Neural progenitor cell (in vitro differentiated cells): ENCODE measurements at regions not wholly inside any gene's neighbourhood (a gene's known extent, or its start where the extent isn't known, plus 50 kb on each side); places are given as distances from the start of the nearest gene placed in this dataset.
"Not testable (repeated sequence)": the region's sequence is repeated elsewhere in the genome, so short reads cannot be mapped to it uniquely, and the experiment has no call there.

Experiments used
- DNase-seq: peaks from one replicate; pipeline ENCODE4 v3.0.0-alpha.2; 2016; ENCODE audit warnings: low spot score
- H2AFZ ChIP-seq: fragments of 200-600 bp; sonication (generic); replicated peaks from 2 replicates; pipeline ENCODE4 v1.6.1; 2016; ENCODE audit warnings: antibody characterized with exemption
- H3F3A ChIP-seq: fragments of 200-600 bp; sonication (generic); 2 replicates; pipeline ENCODE4 v1.6.1; 2016; ENCODE audit warnings: antibody characterized with exemption, low read depth
- H3K27ac ChIP-seq: fragments of 200-600 bp; sonication (generic); 2 replicates; pipeline ENCODE4 v1.5.1; 2016; ENCODE audit warnings: mild to moderate bottlenecking
- H3K27me3 ChIP-seq: fragments of 200-600 bp; sonication (generic); 2 replicates; pipeline ENCODE4 v1.6.1; 2016; ENCODE audit warnings: mild to moderate bottlenecking, moderate library complexity
- H3K36me3 ChIP-seq: fragments of 200-600 bp; sonication (generic); 2 replicates; pipeline ENCODE4 v1.5.1; 2016
- H3K4me1 ChIP-seq: fragments of 200-600 bp; sonication (generic); 2 replicates; pipeline ENCODE4 v1.6.1; 2016; ENCODE audit warnings: mixed run types
- H3K4me2 ChIP-seq: fragments of 200-600 bp; sonication (generic); 2 replicates; pipeline ENCODE4 v1.6.1; 2016
- H3K4me3 ChIP-seq: fragments of 200-600 bp; sonication (generic); 2 replicates; pipeline ENCODE4 v1.5.1; 2016
- H3K79me2 ChIP-seq: fragments of 200-600 bp; sonication (generic); 2 replicates; pipeline ENCODE4 v1.6.1; 2016; ENCODE audit warnings: low read depth
- H3K9ac ChIP-seq: fragments of 200-600 bp; sonication (generic); 2 replicates; pipeline ENCODE4 v1.6.1; 2016
- H3K9me3 ChIP-seq: fragments of 200-600 bp; sonication (generic); 2 replicates; pipeline ENCODE4 v1.5.1; 2016; ENCODE audit warnings: low read depth
- H4K20me1 ChIP-seq: fragments of 200-600 bp; sonication (generic); 2 replicates; pipeline ENCODE4 v1.6.1; 2016; ENCODE audit warnings: low read depth
- H3K27ac Mint-ChIP-seq: 3 replicates; pipeline ENCODE4 v1.8.0; 2021; ENCODE audit warnings: mixed read lengths
- H3K27me3 Mint-ChIP-seq: 2 replicates; pipeline ENCODE4 v1.8.0; 2022; ENCODE audit warnings: low read depth, mild to moderate bottlenecking, inconsistent platforms, moderate library complexity, mixed read lengths; ENCODE audit not compliant: insufficient read depth
- H3K36me3 Mint-ChIP-seq: 3 replicates; pipeline ENCODE4 v1.8.0; 2021; ENCODE audit warnings: mixed read lengths
- H3K4me1 Mint-ChIP-seq: 3 replicates; pipeline ENCODE4 v1.8.0; 2021; ENCODE audit warnings: mixed read lengths
- H3K4me3 Mint-ChIP-seq: 3 replicates; pipeline ENCODE4 v1.8.0; 2021; ENCODE audit warnings: mild to moderate bottlenecking, moderate library complexity, mixed read lengths
- H3K9me3 Mint-ChIP-seq: 3 replicates; pipeline ENCODE4 v1.8.0; 2020; ENCODE audit warnings: mixed read lengths
- CTCF ChIP-seq: fragments of 200-600 bp; sonication (generic); IDR thresholded peaks from 2 replicates; pipeline ENCODE4 v1.5.1; 2017; ENCODE audit warnings: antibody characterized with exemption, mild to moderate bottlenecking
- EZH2 ChIP-seq: fragments of 200-600 bp; sonication (generic); IDR thresholded peaks from 2 replicates; pipeline ENCODE4 v1.6.1; 2017; ENCODE audit warnings: antibody characterized with exemption, mild to moderate bottlenecking, moderate library complexity
- EZH2phosphoT487 ChIP-seq: fragments of 200-600 bp; sonication (generic); IDR thresholded peaks from 2 replicates; pipeline ENCODE4 v1.6.1; 2017; ENCODE audit warnings: antibody characterized with exemption

DNA sequence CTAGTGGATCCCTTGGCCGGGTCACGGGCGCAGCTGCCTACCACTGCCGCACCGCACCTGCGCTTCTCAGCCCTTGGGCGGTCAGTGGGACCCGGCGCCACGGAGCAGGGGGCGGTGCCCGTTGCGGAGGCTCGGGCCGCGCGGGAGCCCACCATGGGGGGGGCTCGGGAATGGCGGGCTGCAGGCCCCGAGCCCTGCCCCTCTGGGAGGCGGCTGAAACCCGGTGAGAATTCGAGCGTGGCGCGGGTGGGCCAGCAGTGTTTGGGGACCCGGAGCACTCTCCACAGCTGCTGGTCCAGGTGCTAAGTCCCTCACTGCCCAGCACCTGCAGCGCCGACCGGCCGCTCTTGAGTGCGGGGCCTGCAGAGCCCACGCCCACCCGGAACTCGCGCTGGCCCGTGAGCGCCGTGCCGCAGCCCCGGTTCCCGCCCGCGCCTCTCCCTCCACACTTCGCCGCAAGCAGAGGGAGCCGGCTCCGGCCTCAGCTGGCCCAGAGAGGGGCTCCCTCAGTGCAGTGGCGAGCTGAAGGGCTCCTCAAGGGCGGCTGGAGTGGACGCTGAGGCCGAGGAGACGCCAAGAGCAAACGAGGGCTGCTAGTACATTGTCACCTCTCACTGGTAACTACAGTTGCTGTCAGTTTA is 120.5 kb upstream of the TMEM170B start:
- DNase-seq = no peak
- TF ChIP-seq EZH2phosphoT487 (no peak), EZH2 (no peak), CTCF (no peak)
- no peak overlapping the region for H3K4me3 Mint-ChIP-seq
- no peak overlapping the region for H3K27ac Mint-ChIP-seq
- no peak overlapping the region for H2AFZ ChIP-seq
- H3K4me3 ChIP-seq = no peak overlapping the region
- H3K27ac ChIP-seq = no peak overlapping the region
- no peaks in the 10 kb centered on the region for H3K36me3 Mint-ChIP-seq
- H3K4me1 Mint-ChIP-seq = peaks cover 3% of the 10 kb centered on the region
- H3K4me1 ChIP-seq = peaks cover 4% of the 10 kb centered on the region
- no peaks in the 10 kb centered on the region for H3K79me2 ChIP-seq
- peaks cover 2% of the 10 kb centered on the region for H3K27me3 Mint-ChIP-seq
- H3F3A ChIP-seq = peaks cover 10% of the 10 kb centered on the region
- peaks cover 5% of the 10 kb centered on the region for H3K9me3 Mint-ChIP-seq
- no peak overlapping the region for H3K9ac ChIP-seq
- H4K20me1 ChIP-seq = no peaks in the 10 kb centered on the region
- no peak overlapping the region for H3K4me2 ChIP-seq
- no peaks in the 10 kb centered on the region for H3K9me3 ChIP-seq
- no peaks in the 10 kb centered on the region for H3K27me3 ChIP-seq
- H3K36me3 ChIP-seq = no peaks in the 10 kb centered on the region

DNA sequence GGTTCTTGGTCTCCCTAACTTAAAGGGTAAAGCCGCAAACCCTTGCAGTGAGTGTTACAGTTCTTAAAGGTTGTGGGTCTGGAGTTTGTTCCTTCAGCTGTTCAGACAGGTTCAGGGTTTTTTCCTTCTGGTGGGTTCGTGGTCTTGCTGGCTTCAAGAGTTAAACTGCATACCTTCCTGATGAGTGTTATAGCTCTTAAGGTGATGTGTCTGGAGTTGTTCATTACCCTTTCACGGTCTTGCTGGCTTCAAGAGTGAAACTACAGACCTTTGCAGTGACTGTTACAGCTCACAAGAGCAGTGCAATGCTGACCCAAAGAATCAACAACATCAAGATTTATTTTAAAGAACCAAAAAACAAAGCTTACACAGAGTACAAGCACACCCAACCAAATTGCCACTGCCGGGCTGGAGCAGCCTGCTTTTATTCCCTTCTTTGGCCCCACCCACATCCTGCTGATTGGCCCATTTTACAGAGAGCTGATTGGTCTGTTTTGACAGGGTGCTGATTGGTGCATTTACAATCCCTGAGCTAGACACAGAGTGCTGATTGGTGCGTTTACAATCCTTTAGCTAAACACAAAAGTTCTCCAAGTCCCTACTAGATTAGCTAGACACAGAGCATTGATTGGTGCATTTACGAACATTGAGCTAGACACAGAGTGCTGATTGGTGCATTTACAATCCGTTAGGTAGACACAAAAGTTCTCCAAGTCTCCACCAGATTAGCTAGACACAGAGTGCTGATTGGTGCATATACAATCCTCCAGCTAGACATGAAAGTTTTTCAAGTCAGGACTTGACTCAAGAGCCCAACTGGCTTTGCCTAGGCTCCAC is 121.2 kb upstream of the TMEM170B start:
- H3K27me3 Mint-ChIP-seq, H3K4me3 ChIP-seq, H3K27ac Mint-ChIP-seq, H2AFZ ChIP-seq, DNase-seq, H3K4me1 ChIP-seq, H3K27me3 ChIP-seq, H3K4me1 Mint-ChIP-seq, H3K36me3 Mint-ChIP-seq, H3K79me2 ChIP-seq, H3K9me3 Mint-ChIP-seq, H3K36me3 ChIP-seq, H3K4me2 ChIP-seq, H4K20me1 ChIP-seq, H3K9ac ChIP-seq, H3K4me3 Mint-ChIP-seq, H3K9me3 ChIP-seq, H3K27ac ChIP-seq: not testable (repeated sequence)
- H3F3A ChIP-seq = peaks cover 15% of the 10 kb centered on the region

DNA sequence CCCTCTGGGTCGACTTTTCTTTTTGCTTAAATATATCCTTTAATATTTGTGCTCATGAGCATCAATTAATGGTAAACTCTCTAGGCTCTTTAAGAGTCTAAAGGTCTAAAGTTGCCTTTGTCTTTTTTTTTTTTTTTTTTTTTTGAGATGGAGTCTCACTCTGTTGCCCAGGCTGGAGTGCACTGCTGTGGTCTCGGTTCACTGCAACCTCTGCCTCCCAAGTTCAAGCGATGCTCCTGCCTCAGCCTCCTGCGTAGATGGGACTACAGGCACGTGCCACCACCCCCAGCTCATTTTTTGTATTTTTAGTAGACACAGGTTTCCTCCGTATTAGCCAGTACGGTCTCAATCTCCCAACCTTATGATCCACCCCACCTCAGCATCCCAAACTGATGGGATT is 122.0 kb upstream of the TMEM170B start:
- H3F3A ChIP-seq = peaks cover 15% of the 10 kb centered on the region
- H3K4me3 ChIP-seq = no peak overlapping the region
- no peaks in the 10 kb centered on the region for H3K9me3 ChIP-seq
- H3K27me3 Mint-ChIP-seq = no peaks in the 10 kb centered on the region
- H3K36me3 ChIP-seq = no peaks in the 10 kb centered on the region
- H3K27ac ChIP-seq = no peak overlapping the region
- H3K4me3 Mint-ChIP-seq = no peak overlapping the region
- no peak for TF ChIP-seq EZH2phosphoT487
- TF ChIP-seq EZH2 = no peak
- TF ChIP-seq CTCF = no peak
- no peak overlapping the region for H3K4me2 ChIP-seq
- H4K20me1 ChIP-seq = no peaks in the 10 kb centered on the region
- peaks cover 5% of the 10 kb centered on the region for H3K9me3 Mint-ChIP-seq
- H3K9ac ChIP-seq = no peak overlapping the region
- H3K79me2 ChIP-seq = no peaks in the 10 kb centered on the region
- no peak overlapping the region for H2AFZ ChIP-seq
- peaks cover 10% of the 10 kb centered on the region for H3K4me1 ChIP-seq
- H3K4me1 Mint-ChIP-seq = peaks cover 6% of the 10 kb centered on the region
- H3K27me3 ChIP-seq = no peaks in the 10 kb centered on the region
- no peaks in the 10 kb centered on the region for H3K36me3 Mint-ChIP-seq
- DNase-seq = no peak
- H3K27ac Mint-ChIP-seq = no peak overlapping the region
